Gastroesophageal sphincter (tissue), 4 donors: ENCODE measurements at regions not wholly inside any gene's neighbourhood (a gene's known extent, or its start where the extent isn't known, plus 50 kb on each side); places are given as distances from the start of the nearest gene placed in this dataset.

Experiments used
- ATAC-seq: fragments of 150-250 bp; one replicate; pipeline ENCODE4 v1.9.1; 2016; ENCODE audit warnings: mild to moderate bottlenecking, moderate library complexity
- H3K27ac ChIP-seq, 4 donors: fragments of 200-600 bp; sonication (generic) in 3 of 4; 1 replicate in 3 of 4; 2 replicates in 1 of 4; pipeline ENCODE4 v1.5.1; 2016 to 2019
- H3K27me3 ChIP-seq: fragments of 200-600 bp; sonication (generic); one replicate; pipeline ENCODE4 v1.5.1; 2019
- H3K36me3 ChIP-seq, 2 donors: fragments of 200-600 bp; sonication (generic); one replicate each; pipeline ENCODE4 v1.5.1; 2019; ENCODE audit warnings: control low read depth in 1 of 2
- H3K4me1 ChIP-seq, 3 donors: fragments of 200-600 bp; sonication (generic); 1 replicate in 2 of 3; 2 replicates in 1 of 3; pipeline ENCODE4 v1.5.1; 2016 to 2019; ENCODE audit warnings: control low read depth in 2 of 3
- H3K4me3 ChIP-seq, 2 donors: fragments of 200-600 bp; sonication (generic); one replicate each; pipeline ENCODE4 v1.5.1; 2019; ENCODE audit warnings: mild to moderate bottlenecking in 1 of 2, moderate library complexity in 1 of 2
- H3K9me3 ChIP-seq, 3 donors: fragments of 200-600 bp; sonication (generic); one replicate each; pipeline ENCODE4 v1.5.1; 2017 to 2019; ENCODE audit warnings: control low read depth in 2 of 3
- EP300 ChIP-seq: sonication (generic); formaldehyde crosslinking; IDR thresholded peaks from one replicate; pipeline ENCODE4 v1.6.1; 2017; ENCODE audit warnings: antibody characterized with exemption, mild to moderate bottlenecking
- POLR2A ChIP-seq, 2 donors: fragments of 450-650 bp; IDR thresholded peaks; one replicate each; pipeline ENCODE4 v1.6.1; 2017; ENCODE audit warnings: antibody characterized with exemption in 2 of 2, mild to moderate bottlenecking in 2 of 2, moderate library complexity in 1 of 2
- POLR2AphosphoS5 ChIP-seq: sonication (generic); formaldehyde crosslinking; IDR thresholded peaks from one replicate; pipeline ENCODE4 v1.6.1; 2017; ENCODE audit warnings: antibody characterized with exemption
- WGBS, 2 donors: methylation state at CpG; one replicate each; pipeline ENCODE4 v1.1.5; 2018; ENCODE audit warnings: low coverage in 1 of 2; 5-methylcytosine and 5-hydroxymethylcytosine counted together
- TF ChIP-seq, protein P1 (sequence below), 4 experiments: fragments of 200-600 bp in 2 of 4; fragments of 450-650 bp in 2 of 4; sonication (generic) in 1 of 4; IDR thresholded peaks; one replicate each; pipeline ENCODE4 v1.5.1; 2017 to 2019; ENCODE audit warnings: antibody characterized with exemption in 4 of 4, mild to moderate bottlenecking in 2 of 4, moderate library complexity in 2 of 4

DNA sequence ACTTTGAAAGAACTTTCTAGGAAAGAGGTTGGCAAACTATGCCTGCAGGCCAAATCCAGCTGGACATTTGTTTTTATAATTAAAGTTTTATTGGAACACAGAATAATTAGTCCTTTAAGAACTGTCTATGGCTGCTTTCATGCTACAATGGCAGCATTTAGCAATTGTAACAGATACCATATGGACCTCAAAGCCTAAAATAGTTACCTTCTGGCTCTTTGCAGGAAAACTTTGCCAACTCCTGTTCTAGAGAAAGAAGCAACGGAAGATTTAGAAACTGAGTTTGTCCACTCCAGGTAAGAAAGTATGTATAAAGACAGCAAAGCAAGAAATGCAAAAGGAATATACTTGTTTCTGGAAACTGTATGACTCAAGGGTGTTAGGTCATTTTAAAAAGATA lies 281.7 kb upstream of the TRPM3 start:
- no peaks in the 10 kb centered on the region for H3K36me3 ChIP-seq
- no peak for ATAC-seq
- H3K4me1 ChIP-seq: no peaks in the 10 kb centered on the region
- no peak for TF ChIP-seq POLR2A (IDR thresholded peaks at IDR 0.05)
- TF ChIP-seq, protein P1, sequence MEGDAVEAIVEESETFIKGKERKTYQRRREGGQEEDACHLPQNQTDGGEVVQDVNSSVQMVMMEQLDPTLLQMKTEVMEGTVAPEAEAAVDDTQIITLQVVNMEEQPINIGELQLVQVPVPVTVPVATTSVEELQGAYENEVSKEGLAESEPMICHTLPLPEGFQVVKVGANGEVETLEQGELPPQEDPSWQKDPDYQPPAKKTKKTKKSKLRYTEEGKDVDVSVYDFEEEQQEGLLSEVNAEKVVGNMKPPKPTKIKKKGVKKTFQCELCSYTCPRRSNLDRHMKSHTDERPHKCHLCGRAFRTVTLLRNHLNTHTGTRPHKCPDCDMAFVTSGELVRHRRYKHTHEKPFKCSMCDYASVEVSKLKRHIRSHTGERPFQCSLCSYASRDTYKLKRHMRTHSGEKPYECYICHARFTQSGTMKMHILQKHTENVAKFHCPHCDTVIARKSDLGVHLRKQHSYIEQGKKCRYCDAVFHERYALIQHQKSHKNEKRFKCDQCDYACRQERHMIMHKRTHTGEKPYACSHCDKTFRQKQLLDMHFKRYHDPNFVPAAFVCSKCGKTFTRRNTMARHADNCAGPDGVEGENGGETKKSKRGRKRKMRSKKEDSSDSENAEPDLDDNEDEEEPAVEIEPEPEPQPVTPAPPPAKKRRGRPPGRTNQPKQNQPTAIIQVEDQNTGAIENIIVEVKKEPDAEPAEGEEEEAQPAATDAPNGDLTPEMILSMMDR (IDR thresholded peaks at IDR 0.05): no peak
- TF ChIP-seq EP300: no peak
- no peak for TF ChIP-seq POLR2AphosphoS5
- H3K9me3 ChIP-seq: no peaks in the 10 kb centered on the region
- H3K4me3 ChIP-seq: no peak overlapping the region
- H3K27me3 ChIP-seq: peaks cover 9% of the 10 kb centered on the region
- H3K27ac ChIP-seq: no peak overlapping the region
- 70 to 80% methylated on average over 1 of the region's 1 CpG for WGBS, 2 donors

DNA sequence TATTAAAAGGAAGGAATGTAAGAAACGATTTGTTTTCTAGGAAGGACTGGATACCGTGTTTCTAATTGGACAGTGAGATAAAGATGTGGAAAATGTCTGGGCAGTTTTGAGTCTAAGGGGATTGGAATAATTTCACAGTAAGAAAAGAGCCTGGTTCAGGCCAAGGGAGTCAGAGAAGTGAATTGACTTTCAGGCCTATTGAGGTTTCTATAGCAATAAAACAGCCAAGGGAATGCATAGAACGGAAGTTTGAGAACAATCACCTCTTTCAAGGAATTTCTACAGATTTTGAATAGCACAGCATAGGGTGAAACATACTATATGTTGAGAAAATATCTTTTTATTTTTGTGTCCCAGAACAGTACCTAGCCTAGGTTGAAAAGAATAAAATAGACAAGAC lies 271.6 kb upstream of the TRPM3 start:
- Histone ChIP-seq H3K9me3 (no peaks in the 10 kb centered on the region), H3K4me1 (no peaks in the 10 kb centered on the region), H3K4me3 (no peak overlapping the region), H3K27me3 (no peaks in the 10 kb centered on the region), H3K36me3 (no peaks in the 10 kb centered on the region), H3K27ac (no peak overlapping the region)
- WGBS, 2 donors: 52 to 75% methylated on average over 3 of the region's 3 CpGs
- no peak for ATAC-seq
- TF ChIP-seq POLR2AphosphoS5 (no peak), EP300 (no peak), POLR2A (IDR thresholded peaks at IDR 0.05) (no peak)
- TF ChIP-seq, protein P1 (IDR thresholded peaks at IDR 0.05): no peak

DNA sequence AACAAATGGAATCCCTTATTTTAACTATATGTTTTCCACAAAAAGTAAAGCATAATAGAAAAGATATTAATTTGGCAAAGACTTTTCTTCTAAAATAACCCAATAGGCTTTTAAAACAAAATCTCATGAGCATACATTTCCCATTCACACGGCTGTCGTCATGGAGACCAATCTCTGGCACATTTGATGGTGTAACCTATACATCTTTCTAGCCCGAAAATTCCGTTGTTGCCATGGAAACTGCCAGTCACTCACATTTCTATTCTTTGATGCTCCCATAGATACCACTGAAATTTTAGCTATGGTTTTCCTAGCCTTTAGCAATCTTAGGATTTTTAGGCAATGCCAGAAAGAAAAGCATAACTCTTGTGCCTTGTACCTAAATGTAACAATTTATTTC lies 262.9 kb upstream of the TRPM3 start:
- Histone ChIP-seq H3K27me3 (no peaks in the 10 kb centered on the region), H3K9me3 (no peaks in the 10 kb centered on the region), H3K4me3 (no peak overlapping the region), H3K27ac (no peak overlapping the region), H3K4me1 (no peaks in the 10 kb centered on the region), H3K36me3 (no peaks in the 10 kb centered on the region)
- no peak for ATAC-seq
- 51 to 71% methylated on average over 4 of the region's 4 CpGs for WGBS, 2 donors
- TF ChIP-seq POLR2A (IDR thresholded peaks at IDR 0.05): no peak
- TF ChIP-seq POLR2AphosphoS5: no peak
- TF ChIP-seq EP300: no peak
- TF ChIP-seq, protein P1 (IDR thresholded peaks at IDR 0.05): no peak

DNA sequence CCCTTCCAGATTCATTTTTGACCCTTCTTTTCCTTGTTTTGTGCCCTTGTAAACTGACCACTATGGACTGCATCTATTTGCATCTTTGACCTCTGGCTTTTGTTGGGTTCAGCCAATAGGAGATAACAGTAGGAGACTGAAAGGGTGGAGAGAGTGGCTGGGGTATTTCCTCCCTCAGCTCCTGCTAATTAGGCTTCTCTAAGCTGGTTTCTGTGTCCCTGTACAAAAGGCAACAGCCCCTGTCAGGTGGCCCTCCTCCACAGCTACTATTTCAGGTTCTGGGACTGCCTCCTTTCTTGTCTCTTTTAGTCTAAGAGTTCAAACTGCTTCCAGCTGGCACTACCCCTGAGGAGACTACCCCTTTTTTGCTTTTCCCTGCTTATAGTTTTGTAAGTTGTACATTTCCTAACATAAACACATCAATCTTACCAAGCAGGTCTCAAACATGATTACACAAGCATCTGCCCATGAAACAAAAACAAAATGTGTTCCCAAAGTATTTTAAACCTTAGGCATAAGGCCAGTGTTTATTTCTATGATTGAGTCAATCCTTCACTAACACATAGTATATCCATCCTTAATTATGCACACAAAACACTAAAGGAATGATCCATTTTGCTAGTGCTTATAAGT lies 262.0 kb upstream of the TRPM3 start:
- Histone ChIP-seq H3K27me3 (no peaks in the 10 kb centered on the region), H3K4me1 (no peaks in the 10 kb centered on the region), H3K4me3 (no peak overlapping the region), H3K27ac (no peak overlapping the region), H3K36me3 (no peaks in the 10 kb centered on the region), H3K9me3 (no peaks in the 10 kb centered on the region)
- TF ChIP-seq EP300: no peak
- no peak for TF ChIP-seq POLR2A (IDR thresholded peaks at IDR 0.05)
- no peak for TF ChIP-seq POLR2AphosphoS5
- TF ChIP-seq, protein P1 (IDR thresholded peaks at IDR 0.05): no peak
- ATAC-seq: no peak

DNA sequence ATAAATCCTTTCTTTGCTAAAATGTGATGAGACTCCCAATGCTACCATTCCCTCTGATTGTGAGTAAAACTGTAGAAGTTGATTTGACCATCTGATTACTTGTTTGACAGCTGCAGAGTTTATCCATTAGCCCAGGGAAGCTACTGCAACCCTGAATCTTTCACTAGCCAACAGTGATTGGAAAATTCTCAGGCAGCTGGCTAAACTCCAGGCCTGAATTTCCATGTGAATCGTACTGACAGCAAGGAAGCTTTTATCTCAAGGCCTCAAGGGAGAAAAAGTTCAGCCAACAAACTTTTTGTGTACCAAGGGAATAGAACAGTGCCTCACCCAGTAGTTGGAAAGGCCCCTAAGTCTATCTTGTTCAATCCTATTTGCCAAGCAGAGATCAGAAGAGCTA lies 246.7 kb upstream of the TRPM3 start:
- H3K4me3 ChIP-seq: no peak overlapping the region
- no peak overlapping the region for H3K27ac ChIP-seq

More for the DNA sequence above, 246.7 kb upstream of the TRPM3 start:
- H3K4me1 ChIP-seq: no peaks in the 10 kb centered on the region
- H3K27me3 ChIP-seq: no peaks in the 10 kb centered on the region
- H3K9me3 ChIP-seq: peaks cover 0 to 7% (median 0%) of the 10 kb centered on the region in 3 donors
- 0% methylated on average over 1 of the region's 1 CpG; no CpG with 5 or more reads in 1 of the 2 donors for WGBS, 2 donors
- TF ChIP-seq, protein P1 (IDR thresholded peaks at IDR 0.05): no peak
- TF ChIP-seq POLR2A (IDR thresholded peaks at IDR 0.05) (no peak), POLR2AphosphoS5 (no peak), EP300 (no peak)
- ATAC-seq: no peak
- H3K36me3 ChIP-seq: no peaks in the 10 kb centered on the region
